Lower leg skin (tissue), 3 donors: ENCODE measurements at regions not wholly inside any gene's neighbourhood (a gene's known extent, or its start where the extent isn't known, plus 50 kb on each side); places are given as distances from the start of the nearest gene placed in this dataset.

Experiments
- CTCF ChIP-seq, 3 donors: fragments of 450-650 bp; IDR thresholded peaks; one replicate each; pipeline ENCODE4 v1.5.1; 2016; ENCODE audit warnings: antibody characterized with exemption in 3 of 3, mild to moderate bottlenecking in 3 of 3, moderate library complexity in 2 of 3
- POLR2A ChIP-seq, 2 donors: fragments of 450-650 bp; IDR thresholded peaks; one replicate each; pipeline ENCODE4 v1.6.1; 2016 to 2017; ENCODE audit warnings: antibody characterized with exemption in 2 of 2, mild to moderate bottlenecking in 1 of 2, moderate library complexity in 1 of 2

- TF ChIP-seq CTCF (IDR thresholded peaks at IDR 0.05) (no peak), POLR2A (IDR thresholded peaks at IDR 0.05) (no peak)
Measured at GRCh38 chr4:40687676-40688389, 58.2 kb upstream of the RBM47 start.
